HepG2 (cell line): ENCODE measurements at regions not wholly inside any gene's neighbourhood (a gene's known extent, or its start where the extent isn't known, plus 50 kb on each side); places are given as distances from the start of the nearest gene placed in this dataset.

Experiments used
- ATAC-seq: fragments of 200-7000 bp; cut with Tn5 transposase; 3 replicates; pipeline ENCODE4 v1.9.1; 2020; ENCODE audit warnings: mild to moderate bottlenecking, moderate library complexity
- BruUV-seq: library from RNA; stranded (reverse); fragments of 400-500 nt; replicated peaks from 2 replicates; lab custom pipeline; 2021; lab: Mats Ljungman, UMichigan
- CTCF ChIA-PET: fragments of 300-600 bp; formaldehyde crosslinking; extraction: SDS; loops from one replicate; lab custom pipeline; 2021; ENCODE audit warnings: low total read pairs, inconsistent platforms, low intra/inter-chr PET ratio; lab: Yijun Ruan, JAX
- POLR2A ChIA-PET: fragments of 350-600 bp; sonication (Branson Sonifier 250); formaldehyde crosslinking; loops from one replicate; lab custom pipeline; 2020; ENCODE audit warnings: antibody characterized with exemption, inconsistent platforms; lab: Yijun Ruan, JAX
- DNase-seq: peaks from one replicate; pipeline ENCODE4 v3.0.0-alpha.2; 2015; ENCODE audit warnings: low spot score
- FAIRE-seq: peaks from 3 replicates; lab custom pipeline; 2011; peaks lifted over from hg19 to GRCh38; lab: Jason Lieb, UNC
- H2AFZ ChIP-seq: one replicate; pipeline ENCODE4 v1.6.1; 2011; ENCODE audit warnings: low read length, inconsistent platforms
- H3K27ac ChIP-seq: fragments of 300-600 bp; 3 replicates; pipeline ENCODE4 v1.8.0; 2011; ENCODE audit warnings: mixed run types, mild to moderate bottlenecking, mixed read lengths, low read length, inconsistent platforms; ENCODE audit not compliant: insufficient read depth; ENCODE audit errors: extremely low read length
- H3K27me3 ChIP-seq, 2 experiments: fragments of 200-600 bp in 1 of 2; 2 replicates in 1 of 2; 3 replicates in 1 of 2; pipeline versions ENCODE4 v1.6.0 to v1.8.0; 2011; ENCODE audit warnings: low read length in 2 of 2, mild to moderate bottlenecking in 2 of 2, moderate library complexity in 2 of 2, inconsistent platforms in 1 of 2; ENCODE audit not compliant: insufficient read depth in 2 of 2, control insufficient read depth in 1 of 2
- H3K36me3 ChIP-seq, 2 experiments: fragments of 200-600 bp in 1 of 2; replicated peaks in 1 of 2; 2 replicates in 1 of 2; 3 replicates in 1 of 2; pipeline versions ENCODE4 v1.5.1 to v1.8.0; 2011; ENCODE audit warnings: low read length in 2 of 2, inconsistent platforms in 1 of 2; ENCODE audit not compliant: insufficient read depth in 2 of 2, control insufficient read depth in 1 of 2
- H3K4me1 ChIP-seq: 2 replicates; pipeline ENCODE4 v1.5.1; 2012; ENCODE audit warnings: low read length, inconsistent platforms; ENCODE audit not compliant: insufficient read depth
- H3K4me2 ChIP-seq: 2 replicates; pipeline ENCODE4 v1.6.0; 2011; ENCODE audit warnings: low read depth, low read length, inconsistent platforms
- H3K4me3 ChIP-seq, 3 experiments: fragments of 200-600 bp in 1 of 3; sonication (generic), shearing (Covaris generic) in 1 of 3; replicated peaks in 1 of 3; 2 replicates each; pipeline ENCODE4 v1.5.1; 2011 to 2016; ENCODE audit warnings: low read length in 3 of 3, inconsistent platforms in 2 of 3, low read depth in 2 of 3, mild to moderate bottlenecking in 2 of 3, control low read depth in 1 of 3, mixed read lengths in 1 of 3; ENCODE audit not compliant: insufficient read depth in 1 of 3
- H3K79me2 ChIP-seq: one replicate; pipeline ENCODE4 v1.6.1; 2011; ENCODE audit warnings: low read length, inconsistent platforms; ENCODE audit not compliant: insufficient read depth
- H3K9ac ChIP-seq: 2 replicates; pipeline ENCODE4 v1.6.0; 2011; ENCODE audit warnings: mild to moderate bottlenecking, low read depth, low read length, inconsistent platforms; ENCODE audit not compliant: insufficient read depth
- H3K9me3 ChIP-seq: 2 replicates; pipeline ENCODE4 v1.5.1; 2012; ENCODE audit warnings: mild to moderate bottlenecking, low read length
- H4K20me1 ChIP-seq: 2 replicates; pipeline ENCODE4 v1.6.0; 2011; ENCODE audit warnings: inconsistent platforms, mild to moderate bottlenecking, low read length, moderate library complexity; ENCODE audit not compliant: insufficient read depth
- SAFB2 ChIP-seq: sonication (generic); formaldehyde crosslinking; IDR thresholded peaks from 2 replicates; pipeline ENCODE4 v1.5.1; 2020; ENCODE audit warnings: missing genetic modification reagents, low read depth, mild to moderate bottlenecking, borderline replicate concordance
- ZNF282 ChIP-seq: fragments of 450-650 bp; IDR thresholded peaks from 2 replicates; pipeline ENCODE4 v1.6.1; 2018; ENCODE audit not compliant: partially characterized antibody
- WGBS: methylation state at CpG from one replicate; pipeline ENCODE4 v1.1.6; 2017; ENCODE audit warnings: low lambda C conversion rate; 5-methylcytosine and 5-hydroxymethylcytosine counted together
- in situ Hi-C: cut with HindIII; loops from 2 replicates; pipeline ENCODE4 v1.10.0; 2017; ENCODE audit warnings: low pct_unique_long_range_greater_than_20kb; ENCODE audit not compliant: extremely low pct_ligation_motif_present
- intact Hi-C: fragments of 100-400 bp; cut with micrococcal nuclease; formaldehyde crosslinking; loops from one replicate; pipeline ENCODE4 v1.10.0; 2022; ENCODE audit not compliant: unreplicated experiment
- TF ChIP-seq, protein P1 (sequence below): sonication (generic); formaldehyde crosslinking; IDR thresholded peaks from 2 replicates; pipeline ENCODE4 v1.9.0; 2021; ENCODE audit warnings: mild to moderate bottlenecking, missing genetic modification reagents

GRCh38 chr10:14385596-14386593, 55.2 kb upstream of the FRMD4A start:
- BruUV-seq = no TSS peak
- TF ChIP-seq SAFB2 (CRISPR knock-in tag) (no peak), ZNF282 (no peak)
- TF ChIP-seq, protein P1, sequence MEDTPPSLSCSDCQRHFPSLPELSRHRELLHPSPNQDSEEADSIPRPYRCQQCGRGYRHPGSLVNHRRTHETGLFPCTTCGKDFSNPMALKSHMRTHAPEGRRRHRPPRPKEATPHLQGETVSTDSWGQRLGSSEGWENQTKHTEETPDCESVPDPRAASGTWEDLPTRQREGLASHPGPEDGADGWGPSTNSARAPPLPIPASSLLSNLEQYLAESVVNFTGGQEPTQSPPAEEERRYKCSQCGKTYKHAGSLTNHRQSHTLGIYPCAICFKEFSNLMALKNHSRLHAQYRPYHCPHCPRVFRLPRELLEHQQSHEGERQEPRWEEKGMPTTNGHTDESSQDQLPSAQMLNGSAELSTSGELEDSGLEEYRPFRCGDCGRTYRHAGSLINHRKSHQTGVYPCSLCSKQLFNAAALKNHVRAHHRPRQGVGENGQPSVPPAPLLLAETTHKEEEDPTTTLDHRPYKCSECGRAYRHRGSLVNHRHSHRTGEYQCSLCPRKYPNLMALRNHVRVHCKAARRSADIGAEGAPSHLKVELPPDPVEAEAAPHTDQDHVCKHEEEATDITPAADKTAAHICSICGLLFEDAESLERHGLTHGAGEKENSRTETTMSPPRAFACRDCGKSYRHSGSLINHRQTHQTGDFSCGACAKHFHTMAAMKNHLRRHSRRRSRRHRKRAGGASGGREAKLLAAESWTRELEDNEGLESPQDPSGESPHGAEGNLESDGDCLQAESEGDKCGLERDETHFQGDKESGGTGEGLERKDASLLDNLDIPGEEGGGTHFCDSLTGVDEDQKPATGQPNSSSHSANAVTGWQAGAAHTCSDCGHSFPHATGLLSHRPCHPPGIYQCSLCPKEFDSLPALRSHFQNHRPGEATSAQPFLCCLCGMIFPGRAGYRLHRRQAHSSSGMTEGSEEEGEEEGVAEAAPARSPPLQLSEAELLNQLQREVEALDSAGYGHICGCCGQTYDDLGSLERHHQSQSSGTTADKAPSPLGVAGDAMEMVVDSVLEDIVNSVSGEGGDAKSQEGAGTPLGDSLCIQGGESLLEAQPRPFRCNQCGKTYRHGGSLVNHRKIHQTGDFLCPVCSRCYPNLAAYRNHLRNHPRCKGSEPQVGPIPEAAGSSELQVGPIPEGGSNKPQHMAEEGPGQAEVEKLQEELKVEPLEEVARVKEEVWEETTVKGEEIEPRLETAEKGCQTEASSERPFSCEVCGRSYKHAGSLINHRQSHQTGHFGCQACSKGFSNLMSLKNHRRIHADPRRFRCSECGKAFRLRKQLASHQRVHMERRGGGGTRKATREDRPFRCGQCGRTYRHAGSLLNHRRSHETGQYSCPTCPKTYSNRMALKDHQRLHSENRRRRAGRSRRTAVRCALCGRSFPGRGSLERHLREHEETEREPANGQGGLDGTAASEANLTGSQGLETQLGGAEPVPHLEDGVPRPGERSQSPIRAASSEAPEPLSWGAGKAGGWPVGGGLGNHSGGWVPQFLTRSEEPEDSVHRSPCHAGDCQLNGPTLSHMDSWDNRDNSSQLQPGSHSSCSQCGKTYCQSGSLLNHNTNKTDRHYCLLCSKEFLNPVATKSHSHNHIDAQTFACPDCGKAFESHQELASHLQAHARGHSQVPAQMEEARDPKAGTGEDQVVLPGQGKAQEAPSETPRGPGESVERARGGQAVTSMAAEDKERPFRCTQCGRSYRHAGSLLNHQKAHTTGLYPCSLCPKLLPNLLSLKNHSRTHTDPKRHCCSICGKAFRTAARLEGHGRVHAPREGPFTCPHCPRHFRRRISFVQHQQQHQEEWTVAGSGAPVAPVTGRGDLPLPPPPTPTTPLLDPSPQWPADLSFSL = no peak
- no peak overlapping the region for H2AFZ ChIP-seq
- no peaks in the 10 kb centered on the region for H3K4me1 ChIP-seq
- WGBS = 9% methylated on average over 13 of the region's 13 CpGs
- peaks cover 0 to 13% of the 10 kb centered on the region in 2 experiments; a peak in 2 of 5 replicates for H3K27me3 ChIP-seq
- FAIRE-seq (no peak), DNase-seq (no peak), ATAC-seq (no peak)
- ChIA-PET POLR2A (no interaction called here), CTCF (no interaction called here)
- in situ Hi-C loops (no loop called here), intact Hi-C loops (no loop called here)
- H3K27ac ChIP-seq = no peak overlapping the region
- H3K4me2 ChIP-seq = no peak overlapping the region
- H3K4me3 ChIP-seq = no peak overlapping the region
- H3K36me3 ChIP-seq = no peaks in the 10 kb centered on the region
- H4K20me1 ChIP-seq = no peaks in the 10 kb centered on the region
- H3K9ac ChIP-seq = no peak overlapping the region
- no peaks in the 10 kb centered on the region for H3K9me3 ChIP-seq
- no peaks in the 10 kb centered on the region for H3K79me2 ChIP-seq
